ENCODE measurements at regions not wholly inside any gene's neighbourhood (a gene's known extent, or its start where the extent isn't known, plus 50 kb on each side); places are given as distances from the start of the nearest gene placed in this dataset.

- no peak for TF ChIP-seq SPI1 (IDR thresholded peaks at IDR 0.05; ENCODE audit: low read depth, low read length)
- TF ChIP-seq POU2F2 (IDR thresholded peaks at IDR 0.05; ENCODE audit: low read depth, low read length), result no peak
- no peak for TF ChIP-seq POLR2A (IDR thresholded peaks at IDR 0.05; ENCODE audit: low read depth, low read length)
- FAIRE-seq (no peak), DNase-seq (ENCODE audit: insufficient read length, low spot score) (no peak)
Measured at GRCh38 chr11:24289301-24289700, 207.6 kb upstream of the LUZP2 start.

GRCh38 chr11:24293964-24294363 lies 202.9 kb upstream of the LUZP2 start:
- DNase-seq (ENCODE audit: insufficient read length, low spot score), result no peak
- no peak for FAIRE-seq
- TF ChIP-seq POU2F2 (IDR thresholded peaks at IDR 0.05; ENCODE audit: low read depth, low read length), result no peak
- no peak for TF ChIP-seq SPI1 (IDR thresholded peaks at IDR 0.05; ENCODE audit: low read depth, low read length)
- no peak for TF ChIP-seq TAF1 (IDR thresholded peaks at IDR 0.05; ENCODE audit: low read depth, low read length)
- TF ChIP-seq POLR2A (IDR thresholded peaks at IDR 0.05; ENCODE audit: low read depth, low read length), result no peak
- TF ChIP-seq POLR2AphosphoS5 (IDR thresholded peaks at IDR 0.05; ENCODE audit: low read depth, low read length), result no peak
- no peak for TF ChIP-seq PAX5 (IDR thresholded peaks at IDR 0.05; ENCODE audit: insufficient read depth, low read length, severe bottlenecking)

- DNase-seq (ENCODE audit: insufficient read length, low spot score) (no peak), FAIRE-seq (no peak)
- TF ChIP-seq POLR2A (IDR thresholded peaks at IDR 0.05; ENCODE audit: low read depth, low read length) (no peak), POU2F2 (IDR thresholded peaks at IDR 0.05; ENCODE audit: low read depth, low read length) (no peak), TAF1 (IDR thresholded peaks at IDR 0.05; ENCODE audit: low read depth, low read length) (no peak), SPI1 (IDR thresholded peaks at IDR 0.05; ENCODE audit: low read depth, low read length) (no peak), POLR2AphosphoS5 (IDR thresholded peaks at IDR 0.05; ENCODE audit: low read depth, low read length) (no peak), PAX5 (IDR thresholded peaks at IDR 0.05; ENCODE audit: insufficient read depth, low read length, severe bottlenecking) (no peak)
Measured at GRCh38 chr11:24295360-24295759, 201.5 kb upstream of the LUZP2 start.

- no peak for FAIRE-seq
- no peak for DNase-seq (ENCODE audit: insufficient read length, low spot score)
- TF ChIP-seq POLR2AphosphoS5 (IDR thresholded peaks at IDR 0.05; ENCODE audit: low read depth, low read length) (no peak), PAX5 (IDR thresholded peaks at IDR 0.05; ENCODE audit: insufficient read depth, low read length, severe bottlenecking) (no peak), TAF1 (IDR thresholded peaks at IDR 0.05; ENCODE audit: low read depth, low read length) (no peak), POLR2A (IDR thresholded peaks at IDR 0.05; ENCODE audit: low read depth, low read length) (no peak), POU2F2 (IDR thresholded peaks at IDR 0.05; ENCODE audit: low read depth, low read length) (no peak), SPI1 (IDR thresholded peaks at IDR 0.05; ENCODE audit: low read depth, low read length) (no peak)
Measured at GRCh38 chr11:24297461-24297860, 199.4 kb upstream of the LUZP2 start.

GRCh38 chr11:24298146-24298545 lies 198.7 kb upstream of the LUZP2 start:
- no peak for TF ChIP-seq TAF1 (IDR thresholded peaks at IDR 0.05; ENCODE audit: low read depth, low read length)
- TF ChIP-seq PAX5 (IDR thresholded peaks at IDR 0.05; ENCODE audit: insufficient read depth, low read length, severe bottlenecking), result no peak
- no peak for TF ChIP-seq SPI1 (IDR thresholded peaks at IDR 0.05; ENCODE audit: low read depth, low read length)
- no peak for TF ChIP-seq POLR2A (IDR thresholded peaks at IDR 0.05; ENCODE audit: low read depth, low read length)
- TF ChIP-seq POLR2AphosphoS5 (IDR thresholded peaks at IDR 0.05; ENCODE audit: low read depth, low read length), result no peak
- no peak for TF ChIP-seq POU2F2 (IDR thresholded peaks at IDR 0.05; ENCODE audit: low read depth, low read length)
- no peak for FAIRE-seq
- no peak for DNase-seq (ENCODE audit: insufficient read length, low spot score)

GRCh38 chr11:24311974-24312373 lies 184.9 kb upstream of the LUZP2 start:
- TF ChIP-seq SPI1 (IDR thresholded peaks at IDR 0.05; ENCODE audit: low read depth, low read length) (no peak), POLR2A (IDR thresholded peaks at IDR 0.05; ENCODE audit: low read depth, low read length) (no peak), POU2F2 (IDR thresholded peaks at IDR 0.05; ENCODE audit: low read depth, low read length) (no peak), POLR2AphosphoS5 (IDR thresholded peaks at IDR 0.05; ENCODE audit: low read depth, low read length) (no peak), PAX5 (IDR thresholded peaks at IDR 0.05; ENCODE audit: insufficient read depth, low read length, severe bottlenecking) (no peak), TAF1 (IDR thresholded peaks at IDR 0.05; ENCODE audit: low read depth, low read length) (no peak)
- no peak for FAIRE-seq
- no peak for DNase-seq (ENCODE audit: insufficient read length, low spot score)

GRCh38 chr11:24312464-24313238 lies 184.2 kb upstream of the LUZP2 start:
- no peak for DNase-seq (ENCODE audit: insufficient read length, low spot score)
- no peak for FAIRE-seq
- TF ChIP-seq PAX5 (IDR thresholded peaks at IDR 0.05; ENCODE audit: insufficient read depth, low read length, severe bottlenecking) (no peak), POLR2AphosphoS5 (IDR thresholded peaks at IDR 0.05; ENCODE audit: low read depth, low read length) (no peak), SPI1 (IDR thresholded peaks at IDR 0.05; ENCODE audit: low read depth, low read length) (no peak), POU2F2 (IDR thresholded peaks at IDR 0.05; ENCODE audit: low read depth, low read length) (no peak), POLR2A (IDR thresholded peaks at IDR 0.05; ENCODE audit: low read depth, low read length) (no peak), TAF1 (IDR thresholded peaks at IDR 0.05; ENCODE audit: low read depth, low read length) (no peak)

GRCh38 chr11:24321229-24321628 lies 175.6 kb upstream of the LUZP2 start:
- DNase-seq (ENCODE audit: insufficient read length, low spot score) (no peak), FAIRE-seq (no peak)
- TF ChIP-seq PAX5 (IDR thresholded peaks at IDR 0.05; ENCODE audit: insufficient read depth, low read length, severe bottlenecking), result no peak
- TF ChIP-seq POLR2A (IDR thresholded peaks at IDR 0.05; ENCODE audit: low read depth, low read length), result no peak
- TF ChIP-seq SPI1 (IDR thresholded peaks at IDR 0.05; ENCODE audit: low read depth, low read length), result no peak
- no peak for TF ChIP-seq TAF1 (IDR thresholded peaks at IDR 0.05; ENCODE audit: low read depth, low read length)
- no peak for TF ChIP-seq POU2F2 (IDR thresholded peaks at IDR 0.05; ENCODE audit: low read depth, low read length)
- no peak for TF ChIP-seq POLR2AphosphoS5 (IDR thresholded peaks at IDR 0.05; ENCODE audit: low read depth, low read length)

GRCh38 chr11:24324211-24324610 lies 172.6 kb upstream of the LUZP2 start:
- DNase-seq (ENCODE audit: insufficient read length, low spot score) (no peak), FAIRE-seq (no peak)
- no peak for TF ChIP-seq TAF1 (IDR thresholded peaks at IDR 0.05; ENCODE audit: low read depth, low read length)
- no peak for TF ChIP-seq SPI1 (IDR thresholded peaks at IDR 0.05; ENCODE audit: low read depth, low read length)
- TF ChIP-seq POU2F2 (IDR thresholded peaks at IDR 0.05; ENCODE audit: low read depth, low read length), result no peak
- no peak for TF ChIP-seq POLR2A (IDR thresholded peaks at IDR 0.05; ENCODE audit: low read depth, low read length)
- TF ChIP-seq POLR2AphosphoS5 (IDR thresholded peaks at IDR 0.05; ENCODE audit: low read depth, low read length), result no peak

- TF ChIP-seq PAX5 (IDR thresholded peaks at IDR 0.05; ENCODE audit: insufficient read depth, low read length, severe bottlenecking), result no peak
- TF ChIP-seq SPI1 (IDR thresholded peaks at IDR 0.05; ENCODE audit: low read depth, low read length), result no peak
- no peak for TF ChIP-seq POU2F2 (IDR thresholded peaks at IDR 0.05; ENCODE audit: low read depth, low read length)
- TF ChIP-seq TAF1 (IDR thresholded peaks at IDR 0.05; ENCODE audit: low read depth, low read length), result no peak
- no peak for TF ChIP-seq POLR2A (IDR thresholded peaks at IDR 0.05; ENCODE audit: low read depth, low read length)
- no peak for TF ChIP-seq POLR2AphosphoS5 (IDR thresholded peaks at IDR 0.05; ENCODE audit: low read depth, low read length)
- DNase-seq (ENCODE audit: insufficient read length, low spot score) (no peak), FAIRE-seq (no peak)
Measured at GRCh38 chr11:24344222-24344621, 152.6 kb upstream of the LUZP2 start.
